ENCODE measurements at regions not wholly inside any gene's neighbourhood (a gene's known extent, or its start where the extent isn't known, plus 50 kb on each side); places are given as distances from the start of the nearest gene placed in this dataset.

DNA sequence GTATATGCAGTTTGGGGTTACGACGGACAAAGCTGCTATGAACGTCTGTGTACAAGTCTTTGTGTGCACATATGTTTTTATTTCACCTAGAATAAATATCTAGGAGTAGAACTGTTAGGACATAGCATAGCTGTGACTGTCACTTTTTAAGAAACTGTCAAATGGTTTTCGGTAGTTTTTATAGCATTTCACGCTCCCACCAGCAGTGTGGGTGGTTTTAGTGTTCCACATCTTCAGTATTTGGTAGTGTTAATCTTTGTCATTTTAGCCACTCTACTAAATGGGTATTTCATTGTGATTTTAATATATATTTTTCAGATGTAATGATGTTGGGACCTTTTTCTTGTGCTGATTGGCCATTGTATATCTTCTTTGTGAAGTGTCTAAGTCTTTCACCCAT is 109.1 kb upstream of the BCAT1 start:
- CTCF ChIA-PET, result interaction anchor here (0.9 to 4.9 kb wide), 3 partner anchors 18 to 97 kb away, joined by 3 to 25 read pairs (median 3); no protein-coding TSS in a partner anchor

DNA sequence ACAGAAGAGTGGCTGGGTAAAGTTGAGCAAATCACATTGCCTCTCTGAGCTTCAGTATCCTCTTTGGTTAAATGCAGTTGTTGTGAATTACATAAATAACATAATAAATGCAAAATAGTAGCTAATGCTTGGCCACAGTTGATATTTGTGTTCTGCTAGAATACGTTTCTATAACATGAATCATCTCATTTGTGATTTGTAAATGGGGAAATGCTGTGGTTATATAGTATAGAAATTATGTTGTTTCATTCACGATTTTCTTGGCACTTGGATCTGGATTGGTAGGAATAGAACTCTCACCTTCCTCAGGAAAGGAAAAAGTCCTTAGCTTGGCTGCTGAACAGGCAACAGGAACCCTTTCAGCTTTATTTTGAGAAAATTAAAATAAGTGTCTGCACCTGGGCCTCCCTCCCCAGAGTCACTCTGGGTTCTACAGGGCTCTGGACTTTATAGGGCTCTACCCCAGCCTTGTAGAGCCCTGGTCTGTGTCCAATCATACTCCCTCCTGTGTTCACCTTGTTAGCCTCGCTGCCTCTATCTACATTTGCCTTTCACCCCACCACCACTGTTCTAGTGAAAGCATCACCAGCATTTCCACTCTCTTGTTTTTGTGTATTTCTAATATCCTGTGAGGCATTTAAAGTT is 107.7 kb upstream of the BCAT1 start:
- ChIA-PET POLR2A (no interaction called here), CTCF (interaction anchor here (0.9 to 2.0 kb wide), 6 partner anchors 9 to 65 kb away, joined by 3 to 8 read pairs (median 3); no protein-coding TSS in a partner anchor)
- TF ChIP-seq, protein P1, sequence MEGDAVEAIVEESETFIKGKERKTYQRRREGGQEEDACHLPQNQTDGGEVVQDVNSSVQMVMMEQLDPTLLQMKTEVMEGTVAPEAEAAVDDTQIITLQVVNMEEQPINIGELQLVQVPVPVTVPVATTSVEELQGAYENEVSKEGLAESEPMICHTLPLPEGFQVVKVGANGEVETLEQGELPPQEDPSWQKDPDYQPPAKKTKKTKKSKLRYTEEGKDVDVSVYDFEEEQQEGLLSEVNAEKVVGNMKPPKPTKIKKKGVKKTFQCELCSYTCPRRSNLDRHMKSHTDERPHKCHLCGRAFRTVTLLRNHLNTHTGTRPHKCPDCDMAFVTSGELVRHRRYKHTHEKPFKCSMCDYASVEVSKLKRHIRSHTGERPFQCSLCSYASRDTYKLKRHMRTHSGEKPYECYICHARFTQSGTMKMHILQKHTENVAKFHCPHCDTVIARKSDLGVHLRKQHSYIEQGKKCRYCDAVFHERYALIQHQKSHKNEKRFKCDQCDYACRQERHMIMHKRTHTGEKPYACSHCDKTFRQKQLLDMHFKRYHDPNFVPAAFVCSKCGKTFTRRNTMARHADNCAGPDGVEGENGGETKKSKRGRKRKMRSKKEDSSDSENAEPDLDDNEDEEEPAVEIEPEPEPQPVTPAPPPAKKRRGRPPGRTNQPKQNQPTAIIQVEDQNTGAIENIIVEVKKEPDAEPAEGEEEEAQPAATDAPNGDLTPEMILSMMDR (IDR thresholded peaks at IDR 0.05; ENCODE audit: control extremely low read depth, extremely low read depth, low read depth, missing control alignments), result no peak
- DNase-seq (ENCODE audit: extremely low spot score), result no peak

More for the DNA sequence above, 109.1 kb upstream of the BCAT1 start:
- POLR2A ChIA-PET, result no interaction called here
- TF ChIP-seq, protein P1 (IDR thresholded peaks at IDR 0.05; ENCODE audit: control extremely low read depth, extremely low read depth, low read depth, missing control alignments), result no peak
- no peak for DNase-seq (ENCODE audit: extremely low spot score)

DNA sequence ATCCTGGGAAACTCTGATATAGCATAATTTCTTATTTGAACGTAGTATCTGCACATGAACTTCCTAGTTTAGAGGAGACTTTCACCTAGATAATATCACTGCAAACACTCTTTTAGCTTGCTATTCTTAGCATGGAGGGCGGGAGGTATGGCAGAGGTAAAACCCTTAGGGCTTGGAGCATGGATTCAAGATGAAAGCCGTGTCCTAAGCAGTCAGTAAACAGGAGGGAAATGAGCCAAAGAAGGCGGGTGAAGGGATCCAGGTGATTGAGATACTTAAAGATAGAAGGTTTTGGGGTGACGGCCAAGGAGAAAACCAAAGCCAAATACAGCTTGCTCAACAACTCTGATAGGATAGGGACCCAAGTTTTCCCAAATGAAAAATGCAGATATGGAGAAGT is 107.1 kb upstream of the BCAT1 start:
- DNase-seq (ENCODE audit: extremely low spot score), result no peak
- CTCF ChIA-PET, result interaction anchor here (0.9 to 2.0 kb wide), 6 partner anchors 9 to 65 kb away, joined by 3 to 8 read pairs (median 3); no protein-coding TSS in a partner anchor
- POLR2A ChIA-PET, result no interaction called here
- TF ChIP-seq, protein P1 (IDR thresholded peaks at IDR 0.05; ENCODE audit: control extremely low read depth, extremely low read depth, low read depth, missing control alignments), result no peak

DNA sequence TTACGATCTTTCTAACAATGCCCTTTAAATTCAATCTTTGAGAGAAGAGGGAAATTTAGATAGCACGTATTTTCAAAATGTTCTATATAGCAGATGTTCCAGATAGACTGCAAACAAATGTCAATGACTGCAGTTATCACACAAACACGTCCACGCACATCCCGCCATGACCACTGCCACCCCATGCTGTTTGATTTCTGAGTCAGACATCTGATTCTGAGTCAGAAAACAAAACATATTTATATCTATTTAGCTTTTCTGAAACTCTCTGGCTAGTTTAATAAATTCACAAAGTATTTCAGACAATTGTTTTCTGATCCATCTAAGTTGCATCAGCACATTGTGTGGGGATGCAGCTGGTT is 105.9 kb upstream of the BCAT1 start:
- CTCF ChIA-PET, result interaction anchor here (1.3 to 2.0 kb wide), 3 partner anchors 49 to 63 kb away, joined by 3 to 8 read pairs (median 3); no protein-coding TSS in a partner anchor
- DNase-seq (ENCODE audit: extremely low spot score), result no peak
- TF ChIP-seq, protein P1 (IDR thresholded peaks at IDR 0.05; ENCODE audit: control extremely low read depth, extremely low read depth, low read depth, missing control alignments), result no peak
- POLR2A ChIA-PET, result no interaction called here

DNA sequence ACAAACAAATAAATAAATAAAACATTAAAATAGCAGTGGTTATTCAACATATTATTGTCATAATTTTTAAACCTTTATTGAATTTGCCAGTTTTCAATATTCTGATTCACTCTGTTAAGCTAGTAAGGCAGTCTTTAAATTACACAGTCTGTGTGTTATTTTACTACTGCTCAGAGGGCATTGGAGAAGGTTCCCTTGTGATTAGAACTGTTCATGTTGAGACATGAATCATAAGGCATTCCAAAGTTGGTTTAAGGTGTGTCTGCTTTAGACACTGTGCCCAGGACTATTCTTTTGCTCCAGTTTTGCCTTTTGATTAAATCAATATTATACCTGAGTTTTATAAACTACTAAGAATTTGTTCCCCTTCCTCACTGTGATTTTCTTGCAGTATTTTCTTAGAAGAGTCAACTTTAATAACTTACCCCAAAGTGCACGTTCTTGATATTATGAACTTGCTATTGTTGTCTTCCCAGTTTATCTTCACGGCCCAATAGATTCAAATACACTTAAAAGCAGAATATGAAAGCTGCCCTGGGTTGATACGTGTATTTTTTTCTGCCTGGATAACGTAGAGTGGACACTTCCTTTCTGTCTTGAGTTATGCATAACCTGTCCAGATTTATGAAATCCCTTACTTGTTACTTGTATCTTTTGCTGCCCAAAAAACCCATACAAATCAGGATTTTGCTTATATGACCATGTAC is 105.3 kb upstream of the BCAT1 start:
- POLR2A ChIA-PET, result interaction anchor here (1.7 kb wide), 1 partner anchor 56 kb away, joined by 4 read pairs; no protein-coding TSS in a partner anchor
- TF ChIP-seq, protein P1 (IDR thresholded peaks at IDR 0.05; ENCODE audit: control extremely low read depth, extremely low read depth, low read depth, missing control alignments), result no peak
- CTCF ChIA-PET, result interaction anchor here (1.3 to 1.8 kb wide), 4 partner anchors 24 to 63 kb away, joined by 3 to 7 read pairs (median 4); no protein-coding TSS in a partner anchor
- DNase-seq (ENCODE audit: extremely low spot score), result no peak

DNA sequence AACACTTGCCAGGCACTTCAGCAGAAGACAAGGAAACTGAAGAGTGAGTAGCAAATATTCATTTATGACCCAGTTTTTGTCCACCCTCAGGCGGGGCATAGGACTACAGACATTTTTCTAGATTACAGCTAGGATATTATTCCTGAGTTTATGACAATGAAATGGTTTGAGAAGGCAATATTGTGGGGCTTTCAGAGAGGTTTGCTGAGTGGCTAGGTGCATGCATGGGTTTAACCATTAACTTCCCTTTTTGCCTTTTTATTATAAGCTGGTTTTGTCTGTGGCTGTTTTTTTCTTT is 104.0 kb upstream of the BCAT1 start:
- DNase-seq (ENCODE audit: extremely low spot score), result no peak
- ChIA-PET CTCF (interaction anchor here (0.8 to 3.7 kb wide), 11 partner anchors 10 to 334 kb away, joined by 3 to 13 read pairs (median 4); no protein-coding TSS in a partner anchor), POLR2A (interaction anchor here (0.6 to 1.7 kb wide), 3 partner anchors 12 to 55 kb away, joined by 3 to 4 read pairs (median 4); no protein-coding TSS in a partner anchor)
- TF ChIP-seq, protein P1 (IDR thresholded peaks at IDR 0.05; ENCODE audit: control extremely low read depth, extremely low read depth, low read depth, missing control alignments), result no peak
